ENCODE measurements at regions not wholly inside any gene's neighbourhood (a gene's known extent, or its start where the extent isn't known, plus 50 kb on each side); places are given as distances from the start of the nearest gene placed in this dataset.
"Not testable (repeated sequence)": the region's sequence is repeated elsewhere in the genome, so short reads cannot be mapped to it uniquely, and the experiment has no call there.

DNA sequence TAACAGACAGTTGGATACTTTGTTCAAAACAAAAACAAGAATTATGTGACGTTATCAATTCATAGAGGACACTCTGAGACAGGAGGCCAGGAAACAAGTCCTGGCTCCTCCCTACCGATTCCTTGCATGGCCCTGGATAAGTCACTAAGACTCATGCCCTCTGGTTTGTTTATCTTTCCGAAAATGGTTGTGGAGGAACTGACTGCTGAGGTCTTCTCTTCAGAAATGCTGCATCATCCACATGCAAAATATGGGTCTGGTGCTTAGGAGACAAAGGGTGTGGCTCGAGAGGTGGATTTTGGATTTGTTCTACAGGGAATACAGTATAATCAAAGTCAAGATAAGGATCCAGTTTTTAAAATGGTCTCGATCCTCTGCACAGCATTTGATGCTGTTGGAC, 130.9 kb downstream of the RELL1 start:
- Histone ChIP-seq H3K4me1 (no peaks in the 10 kb centered on the region), H3K36me3 (no peaks in the 10 kb centered on the region), H3K4me3 (no peak overlapping the region), H3K27me3 (no peaks in the 10 kb centered on the region), H3K27ac (no peak overlapping the region), H3K9me3 (no peaks in the 10 kb centered on the region)
- ATAC-seq, result no peak
- intact Hi-C loops (cut with DNase I), result no loop called here
- TF ChIP-seq CTCF (IDR thresholded peaks at IDR 0.05), result no peak
- DNase-seq, result no peak

- H3K4me1 ChIP-seq; H3K27me3 ChIP-seq; H3K4me3 ChIP-seq; intact Hi-C loops (cut with DNase I); H3K36me3 ChIP-seq; H3K9me3 ChIP-seq; H3K27ac ChIP-seq; DNase-seq; ATAC-seq: not testable (repeated sequence)
Measured at GRCh38 chr4:37549866-37550265, 136.3 kb downstream of the RELL1 start.

- DNase-seq (no peak), ATAC-seq (no peak)
- no peaks in the 10 kb centered on the region for H3K9me3 ChIP-seq
- no peaks in the 10 kb centered on the region for H3K27me3 ChIP-seq
- intact Hi-C loops (cut with DNase I), result no loop called here
- no peak overlapping the region for H3K4me3 ChIP-seq
- no peaks in the 10 kb centered on the region for H3K4me1 ChIP-seq
- no peak overlapping the region for H3K27ac ChIP-seq
- no peaks in the 10 kb centered on the region for H3K36me3 ChIP-seq
- TF ChIP-seq CTCF (IDR thresholded peaks at IDR 0.05), result no peak
Measured at GRCh38 chr4:37549041-37549440, 137.1 kb downstream of the RELL1 start.

DNA sequence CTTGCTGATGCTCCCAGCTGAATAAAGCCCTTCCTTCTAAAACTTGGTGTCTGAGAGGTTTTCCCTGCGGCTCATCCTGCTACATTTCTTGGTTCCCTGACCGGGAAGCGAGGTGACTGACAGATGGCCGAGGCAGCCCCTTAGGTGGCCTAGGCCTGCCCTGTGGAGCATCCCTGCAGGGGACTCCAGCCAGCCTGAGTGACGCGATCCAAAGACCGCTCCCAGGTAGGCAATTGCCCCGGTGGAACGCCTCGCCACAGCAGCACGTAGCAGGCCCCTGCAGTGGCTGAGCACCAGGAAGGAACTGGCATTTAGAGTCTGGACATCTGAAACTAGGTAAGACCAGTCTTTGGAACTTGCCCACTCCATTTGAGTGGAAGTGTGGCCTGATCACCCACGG, 139.6 kb downstream of the RELL1 start:
- ATAC-seq, result no peak
- H3K27me3 ChIP-seq, result no peaks in the 10 kb centered on the region
- intact Hi-C loops (cut with DNase I), result no loop called here

DNA sequence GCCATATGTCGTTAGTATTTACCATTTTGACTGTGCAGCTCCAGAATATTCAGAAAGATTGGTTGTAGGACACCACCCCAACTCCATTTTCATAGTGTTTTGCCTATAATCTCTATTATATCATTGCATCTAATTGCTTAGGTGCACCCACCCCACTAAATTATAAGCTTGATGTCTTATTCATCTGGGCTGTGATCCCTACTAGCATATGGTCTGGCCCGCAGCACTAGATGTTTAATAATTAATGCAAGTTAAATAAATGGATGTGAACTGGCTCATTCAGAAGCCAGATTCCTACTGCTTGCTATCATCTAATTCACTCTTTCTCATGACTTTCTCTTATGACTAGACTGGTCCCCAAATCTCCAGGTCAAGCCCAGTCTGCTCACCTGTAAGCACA, 143.5 kb downstream of the RELL1 start:
- no peak for DNase-seq

More for the DNA sequence above, 139.6 kb downstream of the RELL1 start:
- Histone ChIP-seq H3K27ac (no peak overlapping the region), H3K4me1 (no peaks in the 10 kb centered on the region), H3K9me3 (no peaks in the 10 kb centered on the region), H3K4me3 (no peak overlapping the region), H3K36me3 (no peaks in the 10 kb centered on the region)
- TF ChIP-seq CTCF (IDR thresholded peaks at IDR 0.05), result no peak
- DNase-seq, result no peak

DNA sequence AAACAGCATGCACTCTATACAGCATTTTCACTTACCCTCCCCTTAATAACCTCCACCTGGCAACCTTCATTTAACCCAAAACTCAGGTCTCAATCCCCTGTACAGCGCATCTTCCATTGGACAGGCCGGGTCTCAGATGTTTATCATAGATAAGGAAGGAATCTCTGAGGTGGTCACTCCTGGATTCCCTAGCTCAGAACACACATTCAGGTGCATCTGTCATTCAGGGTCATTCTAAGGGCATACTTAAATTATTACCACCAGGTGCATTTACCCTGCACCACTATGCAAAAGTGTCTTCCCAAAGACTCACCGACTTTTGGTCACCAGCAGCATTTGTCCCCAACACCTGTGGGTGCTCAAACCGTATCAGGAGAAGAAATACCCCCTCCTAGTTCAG, 144.2 kb downstream of the RELL1 start:
- TF ChIP-seq CTCF (IDR thresholded peaks at IDR 0.05), result no peak
- H3K4me1 ChIP-seq, result no peaks in the 10 kb centered on the region
- no peak overlapping the region for H3K4me3 ChIP-seq
- intact Hi-C loops (cut with DNase I), result no loop called here
- no peaks in the 10 kb centered on the region for H3K9me3 ChIP-seq
- DNase-seq, result no peak
- H3K36me3 ChIP-seq, result no peaks in the 10 kb centered on the region
- H3K27me3 ChIP-seq, result no peaks in the 10 kb centered on the region
- no peak overlapping the region for H3K27ac ChIP-seq
- ATAC-seq, result no peak

More for the DNA sequence above, 143.5 kb downstream of the RELL1 start:
- Histone ChIP-seq H3K36me3 (no peaks in the 10 kb centered on the region), H3K4me3 (no peak overlapping the region), H3K27me3 (no peaks in the 10 kb centered on the region), H3K4me1 (no peaks in the 10 kb centered on the region), H3K27ac (no peak overlapping the region), H3K9me3 (no peaks in the 10 kb centered on the region)
- no peak for ATAC-seq
- no peak for TF ChIP-seq CTCF (IDR thresholded peaks at IDR 0.05)
- intact Hi-C loops (cut with DNase I), result no loop called here
